ENCODE measurements at regions not wholly inside any gene's neighbourhood (a gene's known extent, or its start where the extent isn't known, plus 50 kb on each side); places are given as distances from the start of the nearest gene placed in this dataset.

- TF ChIP-seq CTCF (conservative IDR thresholded peaks at IDR 0.05; ENCODE audit: low read depth in 2 of 2), result no peak
Measured at GRCh38 chr13:83386609-83387008, 495.7 kb downstream of the SLITRK1 start (continued).

- Mint-ChIP-seq H3K27ac (no peak overlapping the region), H3K4me3 (no peak overlapping the region), H3K9me3 (no peaks in the 10 kb centered on the region), H3K36me3 (ENCODE audit: low read depth) (no peaks in the 10 kb centered on the region), H3K27me3 (ENCODE audit: insufficient read depth, low read depth, poor library complexity) (peaks cover 3% of the 10 kb centered on the region), H3K4me1 (no peaks in the 10 kb centered on the region)
- H4K20me1 ChIP-seq (replicated peaks; ENCODE audit: insufficient read depth), result no peaks in the 10 kb centered on the region
- H3K36me3 ChIP-seq (ENCODE audit: insufficient read depth), result no peaks in the 10 kb centered on the region
- H3K27me3 ChIP-seq (ENCODE audit: insufficient read depth), result no peaks in the 10 kb centered on the region
- TF ChIP-seq CREB1 (CRISPR knock-in tag; IDR thresholded peaks at IDR 0.05; ENCODE audit: low read depth) (no peak), ZNF462 (CRISPR knock-in tag; IDR thresholded peaks at IDR 0.05) (no peak), CTCF (conservative IDR thresholded peaks at IDR 0.05; ENCODE audit: low read depth in 2 of 2) (no peak), ETS1 (IDR thresholded peaks at IDR 0.05) (no peak), EZH2 (IDR thresholded peaks at IDR 0.05; ENCODE audit: low read depth, unreplicated experiment) (no peak), JUNB (IDR thresholded peaks at IDR 0.05; ENCODE audit: unreplicated experiment) (no peak), EZH2phosphoT487 (IDR thresholded peaks at IDR 0.05; ENCODE audit: unreplicated experiment) (no peak), ZNF331 (CRISPR knock-in tag; IDR thresholded peaks at IDR 0.05; ENCODE audit: low read depth) (no peak), REST (IDR thresholded peaks at IDR 0.05; ENCODE audit: unreplicated experiment) (no peak)
- ATAC-seq (no peak), DNase-seq (ENCODE audit: low spot score) (no peak)
- H3F3A ChIP-seq (replicated peaks; ENCODE audit: low read depth), result no peaks in the 10 kb centered on the region
- no peak overlapping the region for H3K4me3 ChIP-seq
- H3K4me1 ChIP-seq (ENCODE audit: insufficient read depth), result no peaks in the 10 kb centered on the region
- no peak overlapping the region for H3K27ac ChIP-seq (ENCODE audit: low read depth)
- no peak overlapping the region for H2AFZ ChIP-seq
- H3K9me2 ChIP-seq (ENCODE audit: insufficient read depth), result no peaks in the 10 kb centered on the region; the same call in 1 of the 2 replicates
- no peak overlapping the region for H3K4me2 ChIP-seq
- H3K79me2 ChIP-seq (replicated peaks; ENCODE audit: insufficient read depth), result no peaks in the 10 kb centered on the region
Measured at GRCh38 chr13:83378908-83379307, 503.4 kb downstream of the SLITRK1 start.
